NCI-H128 (cell line): ENCODE measurements at regions not wholly inside any gene's neighbourhood (a gene's known extent, or its start where the extent isn't known, plus 50 kb on each side); places are given as distances from the start of the nearest gene placed in this dataset.

Source experiments
- DNase-seq: peaks from one replicate; lab custom pipeline; 2025; ENCODE audit not compliant: unreplicated experiment; lab: John Stamatoyannopoulos, UW

DNA sequence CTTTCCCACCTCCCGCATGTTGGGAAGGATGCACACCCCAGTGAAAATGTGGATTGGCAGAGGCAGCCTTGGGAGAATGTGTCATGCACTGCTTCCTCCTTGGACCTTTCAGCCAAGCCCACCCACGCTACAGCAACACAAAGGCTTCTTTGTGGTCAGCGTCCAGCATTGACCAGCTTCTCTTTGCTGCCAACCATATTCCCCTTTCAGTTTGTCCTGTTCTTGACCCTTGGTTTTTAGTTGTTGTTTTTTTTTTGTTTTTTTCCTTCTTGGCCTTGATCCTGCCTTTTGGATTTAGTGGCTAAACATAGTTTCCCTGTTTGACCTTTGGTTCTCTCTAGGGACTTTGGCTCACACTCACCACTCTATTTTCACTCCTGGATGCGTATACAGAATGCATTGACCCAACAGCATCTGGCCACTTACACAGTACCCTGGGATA is 573.6 kb downstream of the INSC start:
- DNase-seq = no peak

DNA sequence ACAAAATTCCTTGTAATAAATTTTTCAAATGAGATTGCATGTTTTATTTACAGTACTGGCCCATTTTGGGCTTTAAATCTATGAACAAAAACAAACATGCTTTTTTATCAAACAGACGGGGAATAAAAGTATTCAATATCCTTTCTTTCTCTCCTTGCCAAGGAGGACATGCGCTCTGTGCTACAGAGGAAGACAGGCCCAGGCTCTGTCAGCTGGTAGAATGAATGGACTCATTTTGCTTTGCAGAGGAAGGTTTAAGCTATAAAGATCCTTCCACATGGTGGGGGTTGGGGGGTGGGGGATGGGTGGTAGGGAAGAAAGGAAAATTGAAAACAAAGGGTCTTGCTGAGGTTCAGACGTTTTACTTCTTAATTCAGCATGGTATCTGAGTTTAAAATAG is 575.6 kb downstream of the INSC start:
- no peak for DNase-seq

DNA sequence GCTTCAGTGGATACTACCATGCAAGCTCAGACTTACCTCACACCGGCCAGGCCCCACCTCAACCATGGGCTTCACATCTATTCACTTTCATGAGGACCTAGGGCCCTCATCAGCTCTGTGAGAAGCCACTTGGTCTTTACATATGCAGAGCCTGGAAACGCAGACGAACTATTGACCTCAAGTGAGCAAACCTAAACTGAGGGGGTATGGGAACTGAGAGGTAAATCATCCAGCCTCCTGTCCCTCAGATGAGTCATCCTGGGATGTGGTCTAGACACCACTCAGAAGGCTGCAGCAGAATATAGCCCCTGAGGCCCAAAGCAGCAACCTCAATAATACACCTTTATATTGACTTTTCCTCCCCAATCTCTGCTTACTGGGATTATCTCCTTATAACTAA is 578.0 kb downstream of the INSC start:
- no peak for DNase-seq

DNA sequence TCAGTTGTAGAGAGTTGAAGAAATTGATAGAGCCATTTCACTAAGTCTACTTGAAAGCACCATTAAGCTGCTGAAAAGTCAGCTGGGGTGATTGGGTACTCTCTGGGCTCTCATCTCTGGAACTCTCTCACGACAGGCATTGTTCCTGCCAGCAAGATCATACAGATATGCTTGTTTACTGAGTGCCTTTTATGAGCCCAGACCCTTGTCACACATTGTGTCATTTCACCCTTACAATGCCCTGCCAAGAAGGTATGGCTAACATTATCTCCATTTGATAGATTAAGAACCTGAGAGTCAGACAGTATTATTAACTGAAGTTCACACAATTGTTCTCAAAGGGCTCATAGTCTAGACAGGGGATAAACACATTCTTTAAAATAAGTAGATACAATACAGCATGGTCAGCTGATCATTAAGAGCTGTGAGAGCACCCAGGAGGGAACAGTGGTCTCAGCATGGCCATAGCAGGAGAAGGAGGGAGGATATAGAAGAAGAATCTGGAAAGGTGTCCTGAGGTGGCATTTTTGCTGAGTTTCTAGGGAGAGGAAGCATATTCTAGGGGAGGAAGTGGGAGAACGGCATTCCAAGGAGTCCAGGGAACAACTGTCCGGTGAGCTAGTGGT is 580.5 kb downstream of the INSC start:
- peak; percentile 21 for DNase-seq

DNA sequence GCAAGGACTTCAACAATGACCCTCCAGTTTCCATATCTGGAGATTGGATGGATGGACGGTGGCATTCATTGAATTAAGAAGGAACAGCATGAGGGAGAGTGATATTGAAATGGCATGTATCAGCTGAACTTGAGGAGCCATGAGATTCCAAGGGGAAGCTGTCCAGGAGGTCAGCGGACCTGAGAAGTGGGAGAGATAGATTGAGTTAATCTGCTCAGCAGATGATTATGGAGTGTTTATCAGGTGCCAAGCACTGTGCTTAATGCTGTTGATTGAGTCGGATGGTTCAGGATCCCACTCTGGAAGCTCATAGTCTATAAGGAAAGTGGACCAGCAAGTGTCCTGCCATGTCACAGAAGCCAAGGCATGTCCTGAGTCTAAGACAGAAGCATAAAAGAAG is 581.3 kb downstream of the INSC start:
- DNase-seq = no peak

DNA sequence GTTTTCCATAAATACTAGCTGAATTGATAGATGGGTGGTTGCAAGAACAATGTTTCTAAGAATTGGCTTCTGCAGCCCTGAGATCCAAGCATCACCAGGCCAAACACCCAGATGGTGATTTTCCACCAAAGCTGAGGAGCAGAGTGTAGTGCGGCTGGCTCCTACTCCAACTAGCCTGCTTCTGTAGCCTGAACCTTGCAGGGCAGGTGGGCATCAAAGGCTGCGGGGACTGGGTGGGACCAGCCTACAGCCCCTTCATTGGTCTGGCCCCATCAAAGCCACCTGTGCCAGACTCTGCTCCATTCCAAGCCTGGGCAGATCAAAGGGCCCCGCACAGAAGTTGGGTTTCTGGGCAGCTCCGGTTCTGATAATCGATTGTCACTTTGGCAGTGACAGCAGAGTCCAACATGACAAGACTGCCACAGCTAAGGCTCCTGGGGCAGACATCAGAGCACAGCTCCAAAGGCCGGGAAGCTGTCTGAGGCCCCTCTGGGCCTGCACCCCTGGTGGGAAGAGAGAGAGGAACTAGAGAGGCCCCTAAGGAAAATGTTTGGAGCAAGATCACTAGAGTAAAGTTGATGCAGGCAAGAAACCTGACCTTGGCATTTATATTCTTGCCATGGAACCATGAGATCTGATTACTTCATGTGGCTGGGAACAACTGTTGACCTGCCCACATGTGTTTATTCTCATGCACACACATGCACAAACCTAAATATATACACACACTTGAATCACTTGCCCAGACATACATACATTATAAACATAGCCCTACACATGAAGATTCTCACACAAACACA is 582.9 kb downstream of the INSC start:
- DNase-seq = no peak

DNA sequence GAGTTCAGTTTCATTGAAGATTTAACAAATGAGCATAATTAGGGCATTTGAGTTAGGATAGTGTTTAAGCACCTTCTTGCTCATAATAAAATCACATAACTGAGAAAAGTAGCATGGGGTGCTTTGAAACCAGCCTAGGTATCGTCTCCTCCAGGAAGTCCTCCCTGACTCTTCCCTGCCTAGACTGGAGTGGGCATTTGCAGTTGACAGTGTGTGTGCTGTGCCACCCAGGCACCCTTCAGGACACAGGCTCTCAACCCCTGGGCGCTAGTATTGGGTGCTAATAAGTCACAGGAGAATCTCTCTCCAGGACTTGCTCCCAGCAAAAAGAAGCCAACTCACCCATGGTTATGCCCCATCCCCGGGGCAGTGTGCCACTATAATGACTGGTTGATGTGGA is 584.1 kb downstream of the INSC start:
- DNase-seq = no peak

DNA sequence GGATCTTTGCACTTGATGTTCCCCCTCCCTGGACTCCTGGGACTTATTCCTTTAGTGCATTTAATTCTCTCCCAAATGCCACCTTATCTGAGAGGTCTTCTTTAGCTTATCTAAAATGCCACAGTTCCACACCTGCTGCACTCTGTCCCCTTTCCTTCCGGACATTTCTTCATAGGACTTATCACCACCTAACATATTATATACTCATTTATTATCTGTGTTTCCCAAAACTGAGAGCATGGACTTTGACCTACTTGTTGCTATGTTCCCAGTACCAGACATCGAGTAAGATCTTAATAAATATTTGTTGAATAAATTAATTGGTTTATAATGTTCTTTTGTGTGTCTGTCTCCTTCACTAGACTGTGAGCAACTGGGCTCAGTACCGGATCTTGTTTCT is 585.3 kb downstream of the INSC start:
- no peak for DNase-seq

DNA sequence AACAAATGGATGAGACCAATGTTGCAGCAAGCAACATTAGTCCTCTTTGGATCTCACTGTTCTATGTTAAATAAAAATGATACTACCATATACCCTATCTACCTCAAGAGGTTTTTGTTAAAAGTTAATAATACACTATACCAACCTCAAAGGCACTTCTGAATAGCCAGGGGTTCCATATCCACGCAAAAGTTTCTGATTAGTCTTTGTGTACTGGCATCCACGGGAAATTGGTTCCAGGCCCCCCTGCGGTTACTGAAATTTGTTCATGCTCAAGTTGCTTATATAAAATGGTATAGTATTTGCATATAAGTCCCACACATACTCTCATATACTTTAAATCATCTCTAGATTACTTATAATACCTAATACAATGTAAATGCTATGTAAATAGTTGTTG is 585.7 kb downstream of the INSC start:
- no peak for DNase-seq

DNA sequence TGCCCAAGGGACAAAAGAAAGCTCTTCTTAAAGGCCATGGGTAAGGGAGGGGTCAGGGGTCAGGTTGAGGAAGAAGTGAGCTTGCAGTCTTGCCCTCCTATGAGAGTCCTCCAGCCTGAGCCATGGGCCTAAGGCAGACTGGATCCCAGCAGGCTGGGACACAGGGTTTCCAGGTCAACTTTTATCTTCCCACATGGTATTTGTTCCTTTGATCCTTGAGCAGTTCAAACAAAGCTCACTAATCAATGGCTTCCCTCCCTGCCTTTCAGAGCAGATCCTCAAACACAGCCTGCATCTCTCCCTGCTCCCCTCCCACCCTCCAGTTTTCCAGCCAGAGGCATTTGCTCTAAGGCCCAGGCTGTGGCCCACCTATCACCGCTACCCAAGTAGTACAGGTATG is 589.3 kb downstream of the INSC start:
- no peak for DNase-seq

DNA sequence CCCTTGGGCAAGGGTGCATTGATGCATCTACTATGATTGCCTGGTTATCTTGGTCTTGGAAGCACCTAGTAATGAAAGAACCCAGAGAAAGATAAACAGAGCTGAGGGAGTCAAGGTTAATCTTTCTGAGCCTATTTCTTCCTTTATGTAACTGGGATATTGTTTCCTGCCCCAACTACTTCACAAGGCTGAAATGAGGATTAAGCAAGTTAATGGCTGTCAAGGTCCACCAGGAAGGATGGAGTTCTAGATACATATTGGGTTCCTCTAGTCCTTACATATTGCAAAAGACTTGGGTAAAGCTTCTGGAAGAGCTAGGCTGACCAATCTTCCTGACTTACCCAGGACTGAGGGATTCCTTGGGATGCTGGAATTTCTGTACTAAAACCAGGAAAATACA is 589.8 kb downstream of the INSC start:
- no peak for DNase-seq

DNA sequence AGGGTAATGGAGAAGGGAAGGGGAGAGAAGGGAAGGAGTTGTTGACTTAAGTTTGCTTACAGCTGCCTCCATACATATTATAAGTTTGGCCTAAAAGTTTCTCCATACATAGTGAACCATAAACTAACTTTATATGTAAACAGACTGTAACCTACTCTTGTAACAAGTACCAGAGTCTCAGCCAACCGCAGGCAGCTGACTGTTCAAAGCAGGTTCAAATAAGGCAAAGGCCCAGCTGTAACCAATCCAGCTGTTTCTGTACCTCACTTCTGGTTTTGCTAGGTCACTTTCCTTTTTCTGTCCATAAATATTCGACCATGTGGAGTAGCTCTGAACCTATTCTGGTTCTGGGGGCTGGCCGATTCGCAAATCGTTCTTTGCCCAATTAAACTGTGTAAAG is 591.2 kb downstream of the INSC start:
- DNase-seq = no peak

DNA sequence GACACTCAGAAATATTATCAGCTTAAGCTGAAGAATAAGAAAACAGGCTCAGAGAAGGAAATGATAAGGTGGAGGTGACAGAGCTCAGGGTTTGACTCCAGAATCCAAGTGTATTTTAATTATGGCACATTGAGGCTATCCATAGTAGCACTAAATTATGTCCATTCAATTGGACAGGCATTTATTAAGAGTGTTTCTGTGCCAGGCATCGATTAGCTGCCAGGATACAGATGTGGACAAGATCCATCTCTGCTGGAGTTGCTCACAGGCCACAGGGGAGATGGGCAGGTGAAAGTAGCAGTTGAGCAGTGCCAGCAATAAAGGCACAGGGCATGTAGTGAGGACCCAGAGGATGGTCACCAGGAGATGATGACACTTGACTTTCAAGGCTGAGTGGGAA is 592.5 kb downstream of the INSC start:
- no peak for DNase-seq

DNA sequence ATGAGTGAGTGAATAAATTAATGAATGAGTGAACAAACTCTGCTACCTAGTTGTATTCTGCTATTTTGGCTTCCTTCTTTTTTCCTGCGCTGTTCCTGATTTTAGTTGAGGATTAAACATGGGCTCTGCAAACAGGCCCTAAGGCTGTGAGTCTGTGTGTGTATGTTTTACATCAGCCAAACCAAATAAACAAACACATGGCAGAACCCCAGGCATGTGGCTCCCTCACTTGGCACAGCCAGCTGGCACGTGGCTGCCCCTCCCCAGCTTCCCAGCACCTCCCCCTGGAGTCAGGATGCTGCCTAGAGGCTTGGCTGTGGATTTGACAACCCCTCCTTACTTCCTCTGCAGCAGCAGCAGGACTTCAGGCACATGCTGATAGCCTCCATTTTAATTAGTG is 593.2 kb downstream of the INSC start:
- DNase-seq = no peak

DNA sequence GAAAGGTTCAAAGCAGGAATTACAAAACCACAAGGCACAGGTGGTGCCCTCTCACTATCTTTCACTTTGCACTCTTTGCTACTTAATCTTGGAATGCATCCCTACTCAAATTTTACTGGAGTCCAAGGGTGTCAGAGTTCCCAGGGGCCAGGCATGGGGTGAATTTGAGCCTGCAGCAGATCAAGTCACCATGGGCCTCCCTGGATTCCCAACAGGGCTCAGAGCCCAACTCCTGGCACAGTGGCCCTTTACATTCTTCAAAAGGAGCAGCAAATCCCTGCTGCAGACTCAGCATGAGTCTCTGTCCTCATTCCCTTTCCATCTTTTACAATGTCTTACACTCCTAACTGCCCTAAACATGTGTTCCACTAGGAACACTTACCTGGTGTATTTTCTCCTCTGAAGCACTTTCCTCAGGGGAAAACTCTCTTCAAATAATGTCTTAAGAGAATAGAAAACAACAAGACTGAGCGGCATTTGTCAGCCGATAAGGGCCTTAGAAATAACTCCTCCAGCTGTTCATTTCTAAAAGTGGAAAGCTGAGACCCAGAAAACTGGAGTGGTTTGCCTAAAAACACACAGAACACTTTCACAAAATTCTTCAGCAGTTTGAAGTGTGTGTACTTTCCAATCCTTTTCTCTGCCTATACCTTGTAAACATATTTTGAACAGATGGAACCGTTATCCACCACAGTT is 596.0 kb downstream of the INSC start:
- no peak for DNase-seq

DNA sequence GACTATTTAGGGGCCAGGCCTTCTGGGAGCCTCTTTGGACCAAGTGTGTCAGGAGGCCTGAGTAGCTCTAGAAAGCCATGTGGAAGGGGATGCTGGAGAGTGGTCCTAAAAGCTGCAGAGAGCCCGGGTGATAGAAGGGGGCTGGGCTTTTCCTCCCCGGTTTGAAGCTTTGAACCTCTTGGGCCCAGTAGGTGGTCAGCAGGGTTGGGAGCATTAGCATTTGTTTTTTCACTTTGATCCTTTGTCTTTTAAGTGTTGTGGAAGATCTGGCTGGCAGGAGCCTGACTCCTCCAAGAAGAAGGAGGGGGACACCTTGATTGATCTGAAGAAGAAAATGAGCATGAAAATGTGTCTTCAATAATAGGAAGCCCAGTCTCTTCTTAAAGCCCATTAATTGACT is 596.6 kb downstream of the INSC start:
- DNase-seq = no peak

DNA sequence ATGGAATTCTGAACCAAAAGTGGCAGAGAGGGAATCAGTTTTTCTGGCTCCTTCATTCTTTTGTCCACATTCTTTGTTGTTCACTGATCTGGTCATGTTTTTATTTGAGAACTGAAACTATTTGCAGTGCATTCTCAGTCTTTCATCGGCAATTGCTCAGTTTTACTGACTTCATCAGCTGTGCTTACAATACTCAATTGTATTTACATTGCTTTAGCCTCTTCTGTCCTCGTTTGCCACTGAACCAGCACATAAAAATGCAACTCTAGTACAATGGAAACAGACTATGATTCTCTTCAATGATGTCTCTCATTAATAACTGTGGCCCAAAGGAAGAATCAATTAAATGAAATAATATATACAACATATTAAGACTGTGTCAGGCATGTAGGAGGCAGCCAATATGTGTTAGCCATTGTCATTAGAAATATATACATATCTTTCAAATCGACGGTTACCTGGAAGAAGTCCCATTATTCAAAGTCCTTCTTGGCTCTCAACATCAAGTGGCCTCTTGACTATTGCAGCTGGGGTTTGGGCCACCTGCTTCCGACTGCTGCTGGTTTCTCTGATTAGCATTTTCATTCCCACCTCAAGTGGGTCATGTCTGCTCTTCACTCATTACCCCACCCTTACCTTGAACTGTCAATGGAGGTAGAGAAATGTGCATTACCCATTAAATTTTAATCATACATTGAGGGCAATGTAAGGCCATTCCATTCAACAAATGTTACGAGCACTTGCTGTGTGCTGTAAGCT is 600.1 kb downstream of the INSC start:
- DNase-seq = peak; percentile 84

DNA sequence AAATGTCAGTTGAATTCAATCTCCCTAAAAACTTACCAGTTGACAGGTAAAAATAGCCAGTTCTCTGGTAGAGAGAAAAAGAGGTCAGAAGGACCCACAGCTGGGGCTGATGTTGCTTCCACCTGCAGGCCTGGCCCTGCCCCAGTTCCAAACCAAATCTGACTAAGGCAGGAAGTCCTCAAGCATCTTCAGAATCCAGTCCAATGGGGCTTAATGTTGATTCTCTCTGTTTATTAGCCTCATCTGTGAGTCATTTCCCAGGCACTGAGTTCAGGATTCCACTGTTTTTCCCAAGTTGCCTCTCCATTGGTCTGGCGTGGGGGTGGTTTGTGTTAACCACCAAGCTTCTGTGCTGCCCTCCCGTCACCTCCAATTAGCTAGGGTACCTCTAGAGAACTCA is 601.8 kb downstream of the INSC start:
- no peak for DNase-seq

DNA sequence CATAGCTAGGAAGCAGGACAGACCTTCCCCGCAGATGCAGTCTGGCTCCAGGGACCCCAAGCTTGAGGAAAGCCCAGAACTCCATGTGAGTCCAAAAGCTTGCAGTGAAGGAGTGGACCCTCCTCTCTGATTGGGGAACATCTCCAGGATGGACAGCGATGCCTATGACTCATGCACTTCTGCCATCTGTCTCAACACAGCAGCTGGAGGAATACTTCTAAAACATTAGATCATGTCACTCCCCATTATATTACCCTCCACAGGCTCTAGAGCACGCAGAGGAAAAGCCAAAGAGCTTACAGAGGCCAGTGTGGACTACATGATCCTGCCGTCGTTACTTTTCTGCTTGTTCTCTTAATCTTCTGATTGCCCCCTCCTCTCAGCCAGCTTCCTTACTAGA is 605.7 kb downstream of the INSC start:
- no peak for DNase-seq

DNA sequence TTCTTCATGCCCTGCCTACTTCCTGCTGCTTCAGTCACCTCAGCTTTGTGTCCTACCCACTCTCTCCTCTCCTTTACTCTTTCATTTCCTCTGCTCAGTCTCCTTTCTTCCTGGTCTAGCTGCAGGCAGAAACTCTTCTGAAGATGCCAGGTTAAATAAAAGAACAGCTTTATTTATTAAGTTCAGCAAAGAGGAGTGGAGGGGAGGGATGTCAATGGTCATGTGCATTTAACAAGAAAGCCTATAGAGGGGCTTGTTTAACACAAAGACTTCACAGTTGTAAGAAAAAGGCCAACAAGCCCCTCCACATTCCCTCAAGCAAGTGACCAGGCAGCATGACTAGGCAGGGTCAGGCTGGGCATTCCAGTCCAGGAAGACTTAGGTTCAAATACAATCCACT is 609.2 kb downstream of the INSC start:
- no peak for DNase-seq

DNA sequence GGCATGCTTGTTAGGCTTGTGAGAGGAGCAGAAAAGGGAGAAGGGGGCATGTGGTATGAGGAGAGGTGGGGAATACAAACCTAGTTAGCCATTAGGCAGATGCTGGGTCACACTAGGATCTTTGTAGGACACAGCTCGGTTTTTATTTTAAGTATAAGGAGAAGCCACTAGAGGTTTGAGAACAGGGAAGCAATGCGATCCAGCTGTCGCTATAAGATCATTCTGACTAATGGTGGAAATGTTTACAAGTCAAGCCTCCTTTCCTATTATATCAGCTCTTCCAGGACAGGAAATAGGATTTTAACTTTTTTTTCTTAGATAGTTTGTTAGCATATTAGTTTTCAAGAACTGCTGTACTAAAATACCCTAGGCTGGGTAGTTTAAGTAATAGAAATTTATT is 609.9 kb downstream of the INSC start:
- DNase-seq = no peak

DNA sequence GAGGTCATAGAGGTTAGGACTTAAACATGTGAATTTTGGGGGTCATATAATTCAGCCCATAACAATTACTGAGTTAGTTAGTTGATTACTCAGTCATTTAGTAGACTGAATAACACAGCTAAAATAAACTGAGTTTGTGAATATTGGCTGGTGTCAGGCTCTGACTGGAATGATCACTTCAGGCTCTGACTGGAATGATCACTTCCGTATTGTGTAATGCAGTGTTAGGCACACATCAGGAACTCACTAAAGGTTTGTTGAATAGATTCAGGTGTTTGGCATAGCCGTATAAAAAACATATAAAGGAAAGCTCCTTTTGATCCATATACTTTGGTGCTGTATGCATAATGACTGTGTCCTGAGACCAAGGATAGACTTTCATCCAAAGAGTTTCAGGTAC is 610.5 kb downstream of the INSC start:
- DNase-seq = no peak
